OCI-LY7 (cell line): ENCODE measurements at regions not wholly inside any gene's neighbourhood (a gene's known extent, or its start where the extent isn't known, plus 50 kb on each side); places are given as distances from the start of the nearest gene placed in this dataset.

Source experiments
- BruUV-seq: library from RNA; stranded (reverse); fragments of 400-500 nt; replicated peaks from 2 replicates; lab custom pipeline; 2021; lab: Mats Ljungman, UMichigan
- CTCF ChIA-PET: fragments of 300-600 bp; sonication (Branson Sonifier 250); formaldehyde crosslinking; loops from one replicate; lab custom pipeline; 2022; ENCODE audit warnings: antibody characterized with exemption; ENCODE audit not compliant: unreplicated experiment; lab: Charles Lee
- POLR2A ChIA-PET: fragments of 300-600 bp; sonication (Branson Sonifier 250); formaldehyde crosslinking; loops from one replicate; lab custom pipeline; 2022; ENCODE audit warnings: antibody characterized with exemption; lab: Charles Lee
- DNase-seq: peaks from one replicate; pipeline ENCODE4 v3.0.0-alpha.2; 2015; ENCODE audit warnings: low spot score
- H2AFZ ChIP-seq: fragments of 200-600 bp; sonication (generic), shearing (Covaris generic); 2 replicates; pipeline ENCODE4 v1.6.1; 2014; ENCODE audit warnings: mild to moderate bottlenecking, antibody characterized with exemption, low read length, moderate library complexity
- H3K27ac ChIP-seq: fragments of 200-600 bp; sonication (generic); 2 replicates; pipeline ENCODE4 v1.5.1; 2014; ENCODE audit warnings: mixed run types, low read depth, mild to moderate bottlenecking, moderate library complexity, low read length, inconsistent platforms; ENCODE audit not compliant: poor library complexity, severe bottlenecking
- H3K36me3 ChIP-seq: fragments of 200-600 bp; sonication (generic); 2 replicates; pipeline ENCODE4 v1.6.1; 2014; ENCODE audit warnings: mild to moderate bottlenecking, antibody characterized with exemption, low read length, moderate library complexity, mixed read lengths; ENCODE audit not compliant: insufficient read depth
- H3K4me1 ChIP-seq: fragments of 200-600 bp; sonication (generic); 2 replicates; pipeline ENCODE4 v1.5.1; 2014; ENCODE audit warnings: mild to moderate bottlenecking, low read length; ENCODE audit not compliant: insufficient read depth, poor library complexity, severe bottlenecking
- H3K4me2 ChIP-seq: fragments of 200-600 bp; sonication (generic); 2 replicates; pipeline ENCODE4 v1.6.1; 2014; ENCODE audit warnings: mild to moderate bottlenecking, low read length
- H3K4me3 ChIP-seq: fragments of 200-600 bp; sonication (generic); 2 replicates; pipeline ENCODE4 v1.5.1; 2014; ENCODE audit warnings: mild to moderate bottlenecking, low read depth, low read length; ENCODE audit not compliant: poor library complexity, severe bottlenecking
- H3K79me2 ChIP-seq: fragments of 200-600 bp; sonication (generic); 2 replicates; pipeline ENCODE4 v1.6.1; 2016; ENCODE audit warnings: low read depth, mild to moderate bottlenecking, low read length, moderate library complexity, mixed read lengths; ENCODE audit not compliant: insufficient read depth
- H3K9me2 ChIP-seq: fragments of 200-600 bp; sonication (generic); 2 replicates; pipeline ENCODE4 v1.6.1; 2016; ENCODE audit warnings: mild to moderate bottlenecking, low read length, mixed read lengths; ENCODE audit not compliant: insufficient read depth
- H3K9me3 ChIP-seq: fragments of 200-600 bp; sonication (generic); 2 replicates; pipeline ENCODE4 v1.6.1; 2014; ENCODE audit warnings: mild to moderate bottlenecking, mixed run types, low read length, mixed read lengths
- H4K20me1 ChIP-seq: fragments of 200-600 bp; sonication (generic); 2 replicates; pipeline ENCODE4 v1.6.1; 2014; ENCODE audit warnings: mild to moderate bottlenecking, antibody characterized with exemption, low read length, moderate library complexity, mixed read lengths; ENCODE audit not compliant: insufficient read depth
- EZH2phosphoT487 ChIP-seq: fragments of 200-600 bp; sonication (generic); IDR thresholded peaks from 2 replicates; pipeline ENCODE4 v1.6.1; 2018; ENCODE audit warnings: low read depth, borderline replicate concordance, mild to moderate bottlenecking, mixed run types, antibody characterized with exemption, low read length, moderate library complexity, mixed read lengths
- intact Hi-C: fragments of 100-400 bp; cut with micrococcal nuclease; formaldehyde crosslinking; loops from one replicate; pipeline ENCODE4 v1.10.0; 2022; ENCODE audit not compliant: unreplicated experiment
- TF ChIP-seq, protein P1 (sequence below): fragments of 200-600 bp; sonication (generic); conservative IDR thresholded peaks from 2 replicates; pipeline ENCODE4 v1.5.1; 2014; ENCODE audit warnings: mild to moderate bottlenecking, antibody characterized with exemption, low read length, moderate library complexity, mixed read lengths

DNA sequence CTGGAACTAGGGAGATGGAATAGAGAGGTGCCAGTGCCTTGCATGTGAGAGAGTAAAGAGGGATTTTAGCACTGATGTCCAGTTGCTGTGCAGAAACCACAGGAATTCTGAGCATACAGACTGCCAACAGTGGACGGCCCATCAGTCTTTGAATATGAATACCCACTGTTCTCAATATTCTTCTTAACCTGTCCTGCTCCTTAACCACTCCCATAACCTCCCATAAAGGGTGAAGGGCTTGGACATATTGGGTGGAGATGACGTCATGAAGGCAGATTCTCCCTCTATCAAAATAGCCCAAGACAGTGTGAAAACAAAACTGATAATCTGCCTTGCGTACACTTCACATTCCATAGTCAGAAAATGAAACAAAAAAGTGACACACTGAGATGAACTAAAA, 1313.7 kb upstream of the PABPC4L start:
- H2AFZ ChIP-seq = no peak overlapping the region
- H3K4me1 ChIP-seq = no peaks in the 10 kb centered on the region
- H3K9me2 ChIP-seq = no peaks in the 10 kb centered on the region
- H3K9me3 ChIP-seq = no peaks in the 10 kb centered on the region
- intact Hi-C loops = no loop called here
- H3K36me3 ChIP-seq = no peaks in the 10 kb centered on the region
- no peak for TF ChIP-seq EZH2phosphoT487
- TF ChIP-seq, protein P1, sequence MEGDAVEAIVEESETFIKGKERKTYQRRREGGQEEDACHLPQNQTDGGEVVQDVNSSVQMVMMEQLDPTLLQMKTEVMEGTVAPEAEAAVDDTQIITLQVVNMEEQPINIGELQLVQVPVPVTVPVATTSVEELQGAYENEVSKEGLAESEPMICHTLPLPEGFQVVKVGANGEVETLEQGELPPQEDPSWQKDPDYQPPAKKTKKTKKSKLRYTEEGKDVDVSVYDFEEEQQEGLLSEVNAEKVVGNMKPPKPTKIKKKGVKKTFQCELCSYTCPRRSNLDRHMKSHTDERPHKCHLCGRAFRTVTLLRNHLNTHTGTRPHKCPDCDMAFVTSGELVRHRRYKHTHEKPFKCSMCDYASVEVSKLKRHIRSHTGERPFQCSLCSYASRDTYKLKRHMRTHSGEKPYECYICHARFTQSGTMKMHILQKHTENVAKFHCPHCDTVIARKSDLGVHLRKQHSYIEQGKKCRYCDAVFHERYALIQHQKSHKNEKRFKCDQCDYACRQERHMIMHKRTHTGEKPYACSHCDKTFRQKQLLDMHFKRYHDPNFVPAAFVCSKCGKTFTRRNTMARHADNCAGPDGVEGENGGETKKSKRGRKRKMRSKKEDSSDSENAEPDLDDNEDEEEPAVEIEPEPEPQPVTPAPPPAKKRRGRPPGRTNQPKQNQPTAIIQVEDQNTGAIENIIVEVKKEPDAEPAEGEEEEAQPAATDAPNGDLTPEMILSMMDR = no peak
- BruUV-seq = no TSS peak
- H3K4me2 ChIP-seq = no peak overlapping the region
- DNase-seq = no peak
- H3K4me3 ChIP-seq = no peak overlapping the region
- H3K27ac ChIP-seq = no peak overlapping the region
- H3K79me2 ChIP-seq = no peaks in the 10 kb centered on the region
- no peaks in the 10 kb centered on the region for H4K20me1 ChIP-seq
- CTCF ChIA-PET = no interaction called here
- POLR2A ChIA-PET = no interaction called here

DNA sequence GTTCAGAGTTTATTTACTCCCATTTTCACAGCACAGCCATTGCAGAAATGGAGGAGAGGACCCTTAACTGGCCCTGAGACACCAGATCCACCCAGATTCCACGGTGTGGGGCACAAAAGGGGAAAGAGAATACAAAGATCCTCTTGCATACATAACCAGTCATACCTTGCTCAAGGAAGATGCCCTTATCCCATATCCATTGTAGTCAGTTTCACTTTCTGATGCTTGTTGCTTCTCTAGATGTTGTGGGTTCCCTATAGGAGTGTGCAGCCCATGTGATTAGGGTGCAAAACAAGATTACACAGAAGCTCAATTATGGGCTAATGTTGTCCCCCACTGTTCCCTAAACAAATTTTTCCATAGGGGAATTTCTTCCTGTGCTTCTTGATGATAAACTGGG, 1309.0 kb upstream of the PABPC4L start:
- CTCF ChIA-PET = no interaction called here
- no peaks in the 10 kb centered on the region for H4K20me1 ChIP-seq

GRCh38 chr4:135508006-135508714, 1306.6 kb upstream of the PABPC4L start:
- intact Hi-C loops = no loop called here
- no peak for TF ChIP-seq EZH2phosphoT487
- TF ChIP-seq, protein P1 = no peak
- ChIA-PET POLR2A (interaction anchor here (1.0 kb wide), 1 partner anchor 957 kb away, joined by 3 read pairs; no protein-coding TSS in a partner anchor), CTCF (no interaction called here)
- no peak overlapping the region for H3K4me3 ChIP-seq
- no TSS peak for BruUV-seq
- H3K9me3 ChIP-seq = no peaks in the 10 kb centered on the region
- H3K9me2 ChIP-seq = no peaks in the 10 kb centered on the region
- no peaks in the 10 kb centered on the region for H3K4me1 ChIP-seq
- no peak overlapping the region for H3K27ac ChIP-seq
- H3K36me3 ChIP-seq = no peaks in the 10 kb centered on the region
- H3K79me2 ChIP-seq = no peaks in the 10 kb centered on the region
- no peak overlapping the region for H3K4me2 ChIP-seq
- DNase-seq = no peak
- no peaks in the 10 kb centered on the region for H4K20me1 ChIP-seq
- no peak overlapping the region for H2AFZ ChIP-seq

More for the DNA sequence above, 1309.0 kb upstream of the PABPC4L start:
- no peaks in the 10 kb centered on the region for H3K9me3 ChIP-seq
- no peak for TF ChIP-seq EZH2phosphoT487
- TF ChIP-seq, protein P1 = no peak
- H3K27ac ChIP-seq = no peak overlapping the region
- DNase-seq = no peak
- H3K4me1 ChIP-seq = no peaks in the 10 kb centered on the region
- no peak overlapping the region for H3K4me3 ChIP-seq
- H3K4me2 ChIP-seq = no peak overlapping the region
- no peaks in the 10 kb centered on the region for H3K36me3 ChIP-seq
- intact Hi-C loops = no loop called here
- H2AFZ ChIP-seq = no peak overlapping the region
- H3K9me2 ChIP-seq = no peaks in the 10 kb centered on the region
- POLR2A ChIA-PET = no interaction called here
- no peaks in the 10 kb centered on the region for H3K79me2 ChIP-seq
- BruUV-seq = no TSS peak
